ENCODE measurements at regions not wholly inside any gene's neighbourhood (a gene's known extent, or its start where the extent isn't known, plus 50 kb on each side); places are given as distances from the start of the nearest gene placed in this dataset.

DNA sequence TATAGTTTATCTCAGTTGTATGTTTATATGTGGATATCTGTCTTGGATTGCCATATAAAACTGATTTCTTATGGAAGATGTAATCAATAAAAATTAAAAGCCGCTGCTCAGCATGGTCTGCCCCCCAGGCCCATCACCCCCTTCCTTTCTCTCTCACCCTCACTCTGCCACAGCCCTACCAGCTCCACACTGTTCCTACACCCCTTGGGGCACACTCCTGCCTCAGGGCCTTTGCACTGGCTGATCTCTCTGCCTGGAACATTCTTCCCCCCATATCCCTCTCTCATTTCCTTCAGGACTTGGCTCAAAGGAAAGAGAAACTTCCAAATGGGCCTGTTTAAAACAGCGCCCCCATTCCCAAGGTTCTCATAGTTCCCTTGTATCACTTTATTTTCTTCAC, 63.1 kb downstream of the LRRC32 start:
- Histone ChIP-seq H3K27ac (no peak overlapping the region), H3K9me3 (no peaks in the 10 kb centered on the region), H3K4me3 (no peak overlapping the region), H3K4me1 (peaks cover 43% of the 10 kb centered on the region), H3K36me3 (ENCODE audit: low read depth, missing control alignments) (no peaks in the 10 kb centered on the region), H3K27me3 (no peaks in the 10 kb centered on the region)
- 90 to 97% methylated on average over 2 of the region's 2 CpGs for WGBS, 2 donors
- intact Hi-C loops (cut with DNase I; ENCODE audit: low total_unique reads): no loop called here
- DNase-seq: no peak
- TF ChIP-seq POLR2A (IDR thresholded peaks at IDR 0.05): no peak
- TF ChIP-seq, protein P1, sequence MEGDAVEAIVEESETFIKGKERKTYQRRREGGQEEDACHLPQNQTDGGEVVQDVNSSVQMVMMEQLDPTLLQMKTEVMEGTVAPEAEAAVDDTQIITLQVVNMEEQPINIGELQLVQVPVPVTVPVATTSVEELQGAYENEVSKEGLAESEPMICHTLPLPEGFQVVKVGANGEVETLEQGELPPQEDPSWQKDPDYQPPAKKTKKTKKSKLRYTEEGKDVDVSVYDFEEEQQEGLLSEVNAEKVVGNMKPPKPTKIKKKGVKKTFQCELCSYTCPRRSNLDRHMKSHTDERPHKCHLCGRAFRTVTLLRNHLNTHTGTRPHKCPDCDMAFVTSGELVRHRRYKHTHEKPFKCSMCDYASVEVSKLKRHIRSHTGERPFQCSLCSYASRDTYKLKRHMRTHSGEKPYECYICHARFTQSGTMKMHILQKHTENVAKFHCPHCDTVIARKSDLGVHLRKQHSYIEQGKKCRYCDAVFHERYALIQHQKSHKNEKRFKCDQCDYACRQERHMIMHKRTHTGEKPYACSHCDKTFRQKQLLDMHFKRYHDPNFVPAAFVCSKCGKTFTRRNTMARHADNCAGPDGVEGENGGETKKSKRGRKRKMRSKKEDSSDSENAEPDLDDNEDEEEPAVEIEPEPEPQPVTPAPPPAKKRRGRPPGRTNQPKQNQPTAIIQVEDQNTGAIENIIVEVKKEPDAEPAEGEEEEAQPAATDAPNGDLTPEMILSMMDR (IDR thresholded peaks at IDR 0.05): no peak

DNA sequence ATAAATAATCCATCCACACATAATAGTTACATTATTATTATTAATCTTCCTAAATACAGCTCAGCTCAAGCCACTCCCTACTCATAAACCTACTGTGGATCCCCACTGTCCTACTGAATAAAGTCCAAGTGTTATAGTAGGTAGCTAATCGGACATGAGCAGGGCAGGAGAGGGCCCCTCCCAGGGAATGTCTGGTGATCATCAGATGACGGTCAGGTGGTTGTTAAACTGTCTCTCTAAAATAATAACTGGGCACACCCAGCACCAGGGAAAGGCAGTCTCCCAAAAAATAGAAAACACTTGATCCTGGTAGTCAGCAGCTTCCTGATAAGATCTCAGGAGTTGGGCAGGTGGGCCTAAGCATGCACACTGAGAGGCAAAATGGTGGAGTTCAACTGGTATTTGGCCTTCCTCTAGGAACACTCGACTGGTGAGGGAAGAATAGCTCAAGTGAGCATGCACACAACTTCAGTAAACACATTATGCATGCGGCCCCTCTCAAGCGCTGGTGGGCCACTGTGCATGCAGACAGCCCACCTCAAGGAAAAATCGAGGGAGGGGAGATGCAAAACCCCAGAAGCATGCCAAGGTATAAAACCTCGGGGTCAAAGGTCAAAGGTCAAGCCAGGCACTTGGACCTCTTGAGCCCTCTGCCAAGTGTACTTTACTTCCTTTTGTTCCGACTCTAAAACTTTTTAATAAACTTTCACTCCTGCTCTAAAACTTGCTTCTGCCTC, 65.0 kb downstream of the LRRC32 start:
- WGBS, 2 donors: 73 to 76% methylated on average over 8 of the region's 8 CpGs
- TF ChIP-seq, protein P1 (IDR thresholded peaks at IDR 0.05): no peak
- TF ChIP-seq POLR2A (IDR thresholded peaks at IDR 0.05): no peak
- peak overlapping the region; percentile 6 to 82 for H3K27ac ChIP-seq
- peaks cover 48% of the 10 kb centered on the region for H3K4me1 ChIP-seq
- no peaks in the 10 kb centered on the region for H3K27me3 ChIP-seq
- peak; percentile 14 for DNase-seq
- no peaks in the 10 kb centered on the region for H3K36me3 ChIP-seq (ENCODE audit: low read depth, missing control alignments)
- intact Hi-C loops (cut with DNase I; ENCODE audit: low total_unique reads): no loop called here
- no peaks in the 10 kb centered on the region for H3K9me3 ChIP-seq
- H3K4me3 ChIP-seq: no peak overlapping the region

DNA sequence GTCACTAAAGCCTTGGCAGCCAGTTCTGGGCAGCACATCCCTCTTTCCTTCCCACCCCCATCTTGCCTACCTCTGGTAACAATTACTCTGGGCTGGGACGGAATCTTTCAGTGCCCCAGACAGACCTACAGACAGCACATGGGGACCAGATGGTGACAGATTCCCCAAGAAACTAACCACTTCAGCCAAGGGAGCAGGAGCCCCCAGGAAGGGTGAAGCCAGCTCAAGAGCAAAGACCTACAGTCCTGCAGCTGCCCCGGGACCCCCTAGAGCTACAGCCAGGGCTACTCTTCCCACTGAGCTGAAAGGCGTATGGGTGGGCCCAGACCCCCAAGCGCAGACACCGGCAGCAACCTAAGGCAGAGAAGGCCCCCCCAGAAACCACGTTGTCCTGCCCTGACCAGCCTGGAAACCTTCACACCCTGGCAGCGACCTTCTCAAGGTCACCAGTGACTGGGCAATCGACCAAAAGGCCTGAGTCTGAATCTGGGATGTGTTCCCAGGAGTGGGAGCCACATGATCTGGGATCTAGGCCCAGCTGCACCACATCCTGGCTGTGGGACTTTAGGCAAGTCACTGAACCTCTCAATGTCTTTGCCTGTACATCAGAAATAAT, 65.8 kb downstream of the LRRC32 start:
- H3K9me3 ChIP-seq: no peaks in the 10 kb centered on the region
- H3K4me3 ChIP-seq: no peak overlapping the region
- TF ChIP-seq, protein P1 (IDR thresholded peaks at IDR 0.05): no peak
- TF ChIP-seq POLR2A (IDR thresholded peaks at IDR 0.05): no peak
- no peaks in the 10 kb centered on the region for H3K27me3 ChIP-seq
- 25 to 64% methylated on average over 2 to 8 of the region's 8 CpGs for WGBS, 2 donors
- H3K4me1 ChIP-seq: peaks cover 48% of the 10 kb centered on the region
- H3K36me3 ChIP-seq (ENCODE audit: low read depth, missing control alignments): no peaks in the 10 kb centered on the region
- DNase-seq: peak; percentile 94
- H3K27ac ChIP-seq: peak overlapping the region; percentile 6 to 82
- intact Hi-C loops (cut with DNase I; ENCODE audit: low total_unique reads): no loop called here

DNA sequence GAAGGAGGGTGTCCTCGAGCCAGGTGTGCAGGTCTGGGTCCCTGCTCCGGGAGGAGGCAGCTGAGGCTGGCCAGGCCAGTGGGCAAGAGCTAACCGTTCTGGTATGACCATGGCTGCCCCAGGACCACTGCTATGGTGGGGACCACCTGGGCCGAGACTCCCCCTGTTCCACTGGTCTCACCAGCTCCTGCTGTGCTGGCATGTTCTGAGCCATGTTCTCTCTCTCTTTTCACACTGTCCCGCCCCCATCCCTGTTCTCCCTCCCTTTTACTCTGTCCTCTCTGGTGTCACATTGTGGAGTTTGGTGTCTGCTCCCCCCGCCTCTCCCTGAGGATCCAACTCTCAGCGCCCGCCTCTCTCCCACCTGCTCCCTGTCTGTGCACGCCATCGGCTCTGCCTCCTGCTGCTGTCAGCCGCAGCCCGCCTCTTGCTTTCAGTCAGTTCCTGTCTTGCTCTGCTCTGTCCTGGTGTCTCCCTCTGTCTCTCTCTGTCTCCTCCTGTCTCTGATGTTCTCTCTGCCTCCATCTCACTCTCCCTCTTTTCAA, 66.4 kb downstream of the LRRC32 start:
- Histone ChIP-seq H3K4me3 (no peak overlapping the region), H3K36me3 (ENCODE audit: low read depth, missing control alignments) (no peaks in the 10 kb centered on the region), H3K9me3 (no peaks in the 10 kb centered on the region), H3K4me1 (peaks cover 48% of the 10 kb centered on the region), H3K27me3 (no peaks in the 10 kb centered on the region), H3K27ac (peak overlapping the region; percentile 6 to 82)
- TF ChIP-seq, protein P1 (IDR thresholded peaks at IDR 0.05): no peak
- TF ChIP-seq POLR2A (IDR thresholded peaks at IDR 0.05): no peak
- peak; percentile 43 for DNase-seq
- WGBS, 2 donors: 63 to 75% methylated on average over 10 to 12 of the region's 12 CpGs
- intact Hi-C loops (cut with DNase I; ENCODE audit: low total_unique reads): no loop called here

Data from testis (tissue), 2 donors.